ENCODE measurements at regions not wholly inside any gene's neighbourhood (a gene's known extent, or its start where the extent isn't known, plus 50 kb on each side); places are given as distances from the start of the nearest gene placed in this dataset.

GRCh38 chrY:7942711-7943110 is 1031.2 kb upstream of the AMELY start:
- no peaks in the 10 kb centered on the region for H3K4me1 Mint-ChIP-seq
- H3K36me3 ChIP-seq (replicated peaks in 1 of 2; ENCODE audit: control insufficient read depth in 1 of 2, insufficient read depth in 2 of 2, low read length in 2 of 2), result no peaks in the 10 kb centered on the region
- no peak overlapping the region for H3K4me2 ChIP-seq (replicated peaks; ENCODE audit: extremely low read depth, low read length, poor library complexity, severe bottlenecking)
- no peaks in the 10 kb centered on the region for H3K9me3 ChIP-seq (replicated peaks in 1 of 2; ENCODE audit: control insufficient read depth in 1 of 2, insufficient read depth in 1 of 2, low read length in 2 of 2)
- H3K4me3 ChIP-seq (replicated peaks in 1 of 3; ENCODE audit: low read depth in 2 of 3, low read length in 3 of 3), result no peak overlapping the region
- no peak overlapping the region for H3K27ac Mint-ChIP-seq
- no peak overlapping the region for H2AFZ ChIP-seq (ENCODE audit: insufficient read depth, low read depth, low read length, poor library complexity, severe bottlenecking)
- no peak for DNase-seq
- no peak overlapping the region for H3K9ac ChIP-seq (ENCODE audit: insufficient read depth, low read length, poor library complexity, severe bottlenecking)
- H3K4me1 ChIP-seq (ENCODE audit: control insufficient read depth in 1 of 2, insufficient read depth in 2 of 2, low read length in 2 of 2), result no peaks in the 10 kb centered on the region
- no peak overlapping the region for H3K4me3 Mint-ChIP-seq
- no peaks in the 10 kb centered on the region for H4K20me1 ChIP-seq (ENCODE audit: insufficient read depth, low read length)
- no peaks in the 10 kb centered on the region for H3K27me3 Mint-ChIP-seq (ENCODE audit: low read depth in 3 of 3)
- no peaks in the 10 kb centered on the region for H3K79me2 ChIP-seq (ENCODE audit: insufficient read depth, low read length)
- H3K36me3 Mint-ChIP-seq, result no peaks in the 10 kb centered on the region
- no peak for TF ChIP-seq CTCF (IDR thresholded peaks at IDR 0.05)
- H3K27ac ChIP-seq (ENCODE audit: low read depth in 1 of 2, low read length in 2 of 2), result no peak overlapping the region
- intact Hi-C loops (cut with micrococcal nuclease), result no loop called here
- no peaks in the 10 kb centered on the region for H3K27me3 ChIP-seq (ENCODE audit: control insufficient read depth in 2 of 2, insufficient read depth in 2 of 2, low read length in 2 of 2)
- 100% methylated on average over 1 of the region's 3 CpGs for whole genome bisulfite sequencing (ENCODE audit: insufficient coverage)
- H3K9me3 Mint-ChIP-seq, result no peaks in the 10 kb centered on the region

- H3K27ac Mint-ChIP-seq, result no peak overlapping the region
- no peak overlapping the region for H3K4me3 Mint-ChIP-seq
These were observed 1030.3 kb upstream of the AMELY start for GRCh38 chrY:7941856-7942255.

More at GRCh38 chrY:7941856-7942255, 1030.3 kb upstream of the AMELY start:
- Histone ChIP-seq H3K27me3 (ENCODE audit: control insufficient read depth in 2 of 2, insufficient read depth in 2 of 2, low read length in 2 of 2) (no peaks in the 10 kb centered on the region), H3K4me2 (replicated peaks; ENCODE audit: extremely low read depth, low read length, poor library complexity, severe bottlenecking) (no peak overlapping the region), H3K27ac (ENCODE audit: low read depth in 1 of 2, low read length in 2 of 2) (no peak overlapping the region), H3K79me2 (ENCODE audit: insufficient read depth, low read length) (no peaks in the 10 kb centered on the region), H3K36me3 (replicated peaks in 1 of 2; ENCODE audit: control insufficient read depth in 1 of 2, insufficient read depth in 2 of 2, low read length in 2 of 2) (no peaks in the 10 kb centered on the region), H3K9me3 (replicated peaks in 1 of 2; ENCODE audit: control insufficient read depth in 1 of 2, insufficient read depth in 1 of 2, low read length in 2 of 2) (no peaks in the 10 kb centered on the region), H3K4me1 (ENCODE audit: control insufficient read depth in 1 of 2, insufficient read depth in 2 of 2, low read length in 2 of 2) (no peaks in the 10 kb centered on the region), H2AFZ (ENCODE audit: insufficient read depth, low read depth, low read length, poor library complexity, severe bottlenecking) (no peak overlapping the region), H3K4me3 (replicated peaks in 1 of 3; ENCODE audit: low read depth in 2 of 3, low read length in 3 of 3) (no peak overlapping the region), H4K20me1 (ENCODE audit: insufficient read depth, low read length) (no peaks in the 10 kb centered on the region), H3K9ac (ENCODE audit: insufficient read depth, low read length, poor library complexity, severe bottlenecking) (no peak overlapping the region)
- no peaks in the 10 kb centered on the region for H3K27me3 Mint-ChIP-seq (ENCODE audit: low read depth in 3 of 3)
- no peaks in the 10 kb centered on the region for H3K4me1 Mint-ChIP-seq
- DNase-seq, result no peak
- TF ChIP-seq CTCF (IDR thresholded peaks at IDR 0.05), result no peak
- H3K9me3 Mint-ChIP-seq, result no peaks in the 10 kb centered on the region
- intact Hi-C loops (cut with micrococcal nuclease), result no loop called here
- no CpG with 5 or more reads among the region's 3 CpGs for WGBS (ENCODE audit: insufficient coverage)
- no peaks in the 10 kb centered on the region for H3K36me3 Mint-ChIP-seq

Measured in CD14-positive monocyte (primary cell).